ENCODE measurements at regions not wholly inside any gene's neighbourhood (a gene's known extent, or its start where the extent isn't known, plus 50 kb on each side); places are given as distances from the start of the nearest gene placed in this dataset.

GRCh38 chr14:22423958-22424357 lies 165.1 kb downstream of the DAD1 start:
- TF ChIP-seq FOXP2 (optimal IDR thresholded peaks at IDR 0.05; ENCODE audit: borderline replicate concordance, extremely low read depth, extremely low read length, insufficient read depth), result no peak
- no peak for TF ChIP-seq TAF1 (IDR thresholded peaks at IDR 0.05; ENCODE audit: borderline replicate concordance, insufficient read depth, low read length)
- TF ChIP-seq SIN3A (IDR thresholded peaks at IDR 0.05; ENCODE audit: borderline replicate concordance, insufficient read depth, low read length), result no peak
- no peak for TF ChIP-seq POLR2AphosphoS5 (IDR thresholded peaks at IDR 0.05; ENCODE audit: low read depth, low read length)
- TF ChIP-seq, protein P1, sequence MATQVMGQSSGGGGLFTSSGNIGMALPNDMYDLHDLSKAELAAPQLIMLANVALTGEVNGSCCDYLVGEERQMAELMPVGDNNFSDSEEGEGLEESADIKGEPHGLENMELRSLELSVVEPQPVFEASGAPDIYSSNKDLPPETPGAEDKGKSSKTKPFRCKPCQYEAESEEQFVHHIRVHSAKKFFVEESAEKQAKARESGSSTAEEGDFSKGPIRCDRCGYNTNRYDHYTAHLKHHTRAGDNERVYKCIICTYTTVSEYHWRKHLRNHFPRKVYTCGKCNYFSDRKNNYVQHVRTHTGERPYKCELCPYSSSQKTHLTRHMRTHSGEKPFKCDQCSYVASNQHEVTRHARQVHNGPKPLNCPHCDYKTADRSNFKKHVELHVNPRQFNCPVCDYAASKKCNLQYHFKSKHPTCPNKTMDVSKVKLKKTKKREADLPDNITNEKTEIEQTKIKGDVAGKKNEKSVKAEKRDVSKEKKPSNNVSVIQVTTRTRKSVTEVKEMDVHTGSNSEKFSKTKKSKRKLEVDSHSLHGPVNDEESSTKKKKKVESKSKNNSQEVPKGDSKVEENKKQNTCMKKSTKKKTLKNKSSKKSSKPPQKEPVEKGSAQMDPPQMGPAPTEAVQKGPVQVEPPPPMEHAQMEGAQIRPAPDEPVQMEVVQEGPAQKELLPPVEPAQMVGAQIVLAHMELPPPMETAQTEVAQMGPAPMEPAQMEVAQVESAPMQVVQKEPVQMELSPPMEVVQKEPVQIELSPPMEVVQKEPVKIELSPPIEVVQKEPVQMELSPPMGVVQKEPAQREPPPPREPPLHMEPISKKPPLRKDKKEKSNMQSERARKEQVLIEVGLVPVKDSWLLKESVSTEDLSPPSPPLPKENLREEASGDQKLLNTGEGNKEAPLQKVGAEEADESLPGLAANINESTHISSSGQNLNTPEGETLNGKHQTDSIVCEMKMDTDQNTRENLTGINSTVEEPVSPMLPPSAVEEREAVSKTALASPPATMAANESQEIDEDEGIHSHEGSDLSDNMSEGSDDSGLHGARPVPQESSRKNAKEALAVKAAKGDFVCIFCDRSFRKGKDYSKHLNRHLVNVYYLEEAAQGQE (IDR thresholded peaks at IDR 0.05; ENCODE audit: insufficient read depth in 1 of 2, low read depth in 2 of 2, low read length in 2 of 2), result no peak

DNA sequence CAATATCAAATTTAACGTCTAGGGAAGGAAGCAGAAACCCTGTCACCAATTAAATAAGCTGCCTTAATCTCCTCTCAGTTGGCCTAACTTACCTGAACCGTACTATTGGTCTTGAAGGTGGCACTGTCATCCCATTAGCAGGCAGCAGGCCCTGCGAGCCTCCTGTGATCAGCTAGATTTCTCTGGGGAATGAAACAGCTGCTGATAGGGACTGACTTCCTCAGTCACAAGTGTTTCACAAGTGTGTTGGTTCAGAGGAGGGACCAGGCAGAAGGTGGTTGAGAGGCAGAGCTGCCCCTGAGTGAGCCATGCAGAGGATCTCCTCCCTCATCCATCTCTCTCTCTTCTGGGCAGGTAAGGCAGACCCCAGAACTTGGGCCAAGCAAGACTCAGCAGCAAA lies 166.8 kb downstream of the DAD1 start:
- TF ChIP-seq SIN3A (IDR thresholded peaks at IDR 0.05; ENCODE audit: borderline replicate concordance, insufficient read depth, low read length) (no peak), POLR2AphosphoS5 (IDR thresholded peaks at IDR 0.05; ENCODE audit: low read depth, low read length) (no peak), FOXP2 (optimal IDR thresholded peaks at IDR 0.05; ENCODE audit: borderline replicate concordance, extremely low read depth, extremely low read length, insufficient read depth) (no peak), TAF1 (IDR thresholded peaks at IDR 0.05; ENCODE audit: borderline replicate concordance, insufficient read depth, low read length) (no peak)
- TF ChIP-seq, protein P1 (IDR thresholded peaks at IDR 0.05; ENCODE audit: insufficient read depth in 1 of 2, low read depth in 2 of 2, low read length in 2 of 2), result no peak

DNA sequence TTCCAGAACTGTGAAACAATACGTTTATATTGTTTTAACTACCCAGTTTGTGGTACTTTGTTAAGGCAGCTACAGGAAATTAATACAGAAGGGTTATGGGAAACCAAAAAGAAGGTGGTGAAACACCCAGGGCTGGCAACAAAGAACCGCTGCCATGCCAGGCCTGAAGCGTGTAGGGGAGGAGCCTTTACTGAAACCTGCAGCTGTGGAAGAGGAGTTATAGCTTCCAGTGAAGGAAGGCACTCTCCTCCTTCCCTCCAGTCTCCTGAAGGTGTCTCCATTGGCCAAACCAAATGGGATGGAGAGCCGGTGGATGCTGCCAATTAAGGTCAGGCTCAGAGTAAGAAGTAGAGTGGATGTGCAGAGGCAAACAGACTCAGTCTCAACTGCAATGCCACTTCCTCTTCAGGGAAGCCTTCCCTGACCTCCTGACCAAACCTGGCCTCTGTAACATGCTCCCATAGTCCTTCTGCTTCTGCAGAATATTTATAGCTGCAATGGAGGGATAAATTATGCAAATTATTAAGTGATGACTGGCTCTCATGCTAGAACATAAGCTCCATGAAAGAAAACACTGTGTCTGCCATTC lies 168.3 kb downstream of the DAD1 start:
- no peak for TF ChIP-seq SIN3A (IDR thresholded peaks at IDR 0.05; ENCODE audit: borderline replicate concordance, insufficient read depth, low read length)
- no peak for TF ChIP-seq FOXP2 (optimal IDR thresholded peaks at IDR 0.05; ENCODE audit: borderline replicate concordance, extremely low read depth, extremely low read length, insufficient read depth)
- no peak for TF ChIP-seq TAF1 (IDR thresholded peaks at IDR 0.05; ENCODE audit: borderline replicate concordance, insufficient read depth, low read length)
- TF ChIP-seq, protein P1 (IDR thresholded peaks at IDR 0.05; ENCODE audit: insufficient read depth in 1 of 2, low read depth in 2 of 2, low read length in 2 of 2), result no peak
- TF ChIP-seq POLR2AphosphoS5 (IDR thresholded peaks at IDR 0.05; ENCODE audit: low read depth, low read length), result no peak

DNA sequence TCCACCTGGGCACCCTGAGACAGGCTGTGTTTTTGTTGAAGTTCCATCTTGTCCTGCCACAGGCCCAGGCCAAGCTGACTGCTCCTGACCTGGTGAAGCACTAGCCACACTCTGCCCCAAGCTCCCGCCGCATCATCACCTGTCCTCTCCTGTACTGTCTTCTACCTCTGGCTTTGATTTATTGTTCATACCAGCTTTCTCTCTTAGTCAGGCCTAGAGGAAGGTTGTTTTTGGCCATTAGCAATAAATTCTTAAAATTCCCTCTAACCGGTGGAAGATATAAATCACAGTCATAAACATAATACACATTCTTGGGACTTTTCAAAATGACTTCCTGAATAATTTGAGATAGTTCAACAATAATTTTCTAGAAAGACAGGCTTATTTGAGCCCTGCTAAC lies 169.4 kb downstream of the DAD1 start:
- no peak for TF ChIP-seq SIN3A (IDR thresholded peaks at IDR 0.05; ENCODE audit: borderline replicate concordance, insufficient read depth, low read length)

DNA sequence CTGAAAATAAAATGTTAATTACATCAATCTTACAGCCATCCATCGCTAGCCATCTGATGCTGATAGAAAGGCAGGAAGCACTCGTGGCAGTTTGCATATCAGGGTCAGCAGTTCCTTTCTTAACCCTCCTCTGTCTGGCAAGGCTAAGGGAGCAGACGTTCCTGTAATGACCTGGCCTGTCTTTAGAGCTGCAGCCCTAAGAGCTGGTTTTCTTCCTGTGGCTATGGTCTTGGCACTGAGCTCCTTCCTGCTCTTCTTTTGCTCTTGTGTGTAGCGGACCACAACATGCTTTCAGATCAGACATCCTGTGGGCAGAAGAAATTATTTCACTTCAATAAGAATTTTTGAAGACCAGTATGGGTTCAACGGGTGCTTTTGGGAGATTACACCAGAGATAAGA lies 170.4 kb downstream of the DAD1 start:
- TF ChIP-seq TAF1 (IDR thresholded peaks at IDR 0.05; ENCODE audit: borderline replicate concordance, insufficient read depth, low read length) (no peak), SIN3A (IDR thresholded peaks at IDR 0.05; ENCODE audit: borderline replicate concordance, insufficient read depth, low read length) (no peak), FOXP2 (optimal IDR thresholded peaks at IDR 0.05; ENCODE audit: borderline replicate concordance, extremely low read depth, extremely low read length, insufficient read depth) (no peak), POLR2AphosphoS5 (IDR thresholded peaks at IDR 0.05; ENCODE audit: low read depth, low read length) (no peak)
- TF ChIP-seq, protein P1 (IDR thresholded peaks at IDR 0.05; ENCODE audit: insufficient read depth in 1 of 2, low read depth in 2 of 2, low read length in 2 of 2), result no peak

Measured in PFSK-1 (cell line).